ENCODE measurements at regions not wholly inside any gene's neighbourhood (a gene's known extent, or its start where the extent isn't known, plus 50 kb on each side); places are given as distances from the start of the nearest gene placed in this dataset.

- TF ChIP-seq TAF1 (IDR thresholded peaks at IDR 0.05; ENCODE audit: low read depth, low read length), result no peak
- TF ChIP-seq SPI1 (IDR thresholded peaks at IDR 0.05; ENCODE audit: low read depth, low read length), result no peak
Observed at GRCh38 chr15:70406617-70407335, 309.1 kb upstream of the TLE3 start.

Data from GM12891 (cell line).